Endothelial cell of hepatic sinusoid (primary cell): ENCODE measurements at regions not wholly inside any gene's neighbourhood (a gene's known extent, or its start where the extent isn't known, plus 50 kb on each side); places are given as distances from the start of the nearest gene placed in this dataset.
"Not testable (repeated sequence)": the region's sequence is repeated elsewhere in the genome, so short reads cannot be mapped to it uniquely, and the experiment has no call there.

ENCODE experiments used
- in situ Hi-C: cut with HindIII; loops from 2 replicates; pipeline ENCODE4 v1.10.0; 2017; ENCODE audit warnings: low sequenced_read_pairs

DNA sequence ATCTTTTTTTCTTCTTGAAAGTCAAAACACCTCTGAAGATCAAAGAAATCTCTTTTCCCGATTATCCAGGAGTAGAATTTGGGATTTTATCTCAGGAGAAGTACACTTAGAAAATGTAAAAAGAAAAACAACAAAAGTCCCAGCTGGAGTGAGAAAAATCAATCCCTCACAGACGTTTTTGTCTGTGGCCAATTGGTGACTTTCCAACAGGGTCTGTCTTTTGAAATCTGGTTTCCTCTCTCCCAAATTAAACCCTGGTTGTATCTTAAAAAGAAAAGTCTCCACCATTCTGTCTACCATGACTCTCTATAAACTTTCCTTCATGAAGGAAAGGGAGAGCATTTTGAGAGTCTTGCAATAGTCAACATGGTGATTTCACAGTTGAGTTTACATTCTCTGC, 88.1 kb downstream of the DACT1 start:
- in situ Hi-C loops: no loop called here

DNA sequence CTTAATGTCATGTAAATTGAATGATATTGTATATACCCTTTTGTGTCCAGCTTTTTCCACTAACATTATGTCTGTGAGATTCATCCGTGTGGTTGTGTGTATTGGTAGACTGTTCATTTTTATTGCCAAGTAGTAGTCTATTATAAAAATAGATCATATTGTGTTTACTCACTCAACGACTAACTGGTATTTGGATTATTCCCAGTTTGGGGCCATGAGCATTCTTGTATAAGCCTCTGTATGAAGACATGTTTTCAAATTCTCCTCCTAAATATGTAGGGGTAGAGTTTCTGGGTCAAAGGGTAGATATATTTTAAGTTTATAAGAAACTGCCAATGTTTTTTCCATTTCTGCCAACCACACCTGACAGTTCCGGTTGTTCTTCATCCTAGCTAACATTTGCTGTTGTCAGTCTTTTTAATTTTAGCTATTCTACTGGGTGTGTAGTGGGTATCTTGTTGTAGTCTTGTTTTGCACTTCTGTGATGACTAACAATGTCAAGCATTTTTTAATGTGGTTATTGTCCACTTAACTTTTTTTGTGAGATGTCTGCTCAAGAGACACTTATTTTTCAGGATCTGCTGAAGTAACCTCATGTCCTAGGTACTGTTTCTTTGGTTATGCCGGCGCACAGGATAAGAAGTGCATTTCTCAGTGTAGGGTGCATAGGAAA, 93.2 kb downstream of the DACT1 start:
- in situ Hi-C loops: no loop called here

DNA sequence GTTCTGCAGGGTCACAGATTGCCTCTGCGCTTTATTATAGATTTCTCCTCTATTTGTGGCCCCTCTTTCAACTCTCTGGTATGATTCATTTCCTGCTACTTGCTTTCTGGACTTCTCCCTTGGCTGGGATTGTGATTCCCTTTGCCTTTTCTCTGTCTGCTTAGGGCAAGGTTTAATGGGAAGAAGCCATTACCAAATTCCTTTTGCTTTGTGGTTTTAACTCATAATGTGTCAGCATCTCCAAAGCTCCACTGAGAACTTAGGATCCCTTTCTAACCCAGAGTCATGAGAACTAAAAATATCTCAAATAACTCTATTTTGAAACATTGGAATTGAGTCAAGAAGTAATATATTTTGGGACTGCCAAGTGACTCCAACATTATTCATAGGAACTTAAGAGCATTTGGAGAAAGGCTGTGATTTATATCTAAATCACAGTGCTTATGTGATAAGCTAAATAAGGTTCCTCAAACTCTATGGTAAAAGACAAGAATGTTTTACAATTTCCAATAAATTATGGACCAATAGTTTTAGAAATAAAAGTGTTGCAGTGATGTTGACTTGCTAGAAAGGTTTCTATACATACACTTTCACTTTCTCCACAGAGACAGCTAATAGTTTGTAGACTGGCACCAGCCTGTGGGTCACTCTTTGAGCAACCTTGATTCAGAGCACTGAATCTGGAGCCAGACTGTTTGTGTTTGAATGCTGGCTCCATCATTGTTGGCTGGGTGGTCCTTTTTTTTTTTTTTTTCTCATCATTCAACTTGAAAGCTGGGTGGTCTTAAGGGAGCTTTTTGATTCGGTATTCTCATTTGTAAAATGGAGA, 93.9 kb downstream of the DACT1 start:
- in situ Hi-C loops: no loop called here

DNA sequence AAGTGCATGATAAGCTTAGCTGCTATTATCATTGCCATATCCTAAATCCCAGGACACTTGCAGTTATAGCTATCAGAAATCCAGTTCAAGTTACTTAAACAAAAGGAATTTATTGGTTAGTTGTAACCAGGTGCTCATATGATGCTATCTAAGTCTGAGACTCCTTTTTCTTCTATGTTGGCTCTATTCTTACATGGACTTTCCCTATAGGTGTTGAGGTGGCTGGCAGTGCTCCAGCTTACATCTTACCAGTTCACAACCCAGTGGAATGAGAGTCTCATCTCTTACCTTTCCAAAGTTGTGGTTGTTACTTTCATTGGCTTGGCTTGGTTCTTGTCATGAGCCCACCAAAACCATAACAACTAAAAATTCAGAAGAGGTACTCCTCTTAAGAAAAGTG, 94.6 kb downstream of the DACT1 start:
- in situ Hi-C loops: no loop called here

DNA sequence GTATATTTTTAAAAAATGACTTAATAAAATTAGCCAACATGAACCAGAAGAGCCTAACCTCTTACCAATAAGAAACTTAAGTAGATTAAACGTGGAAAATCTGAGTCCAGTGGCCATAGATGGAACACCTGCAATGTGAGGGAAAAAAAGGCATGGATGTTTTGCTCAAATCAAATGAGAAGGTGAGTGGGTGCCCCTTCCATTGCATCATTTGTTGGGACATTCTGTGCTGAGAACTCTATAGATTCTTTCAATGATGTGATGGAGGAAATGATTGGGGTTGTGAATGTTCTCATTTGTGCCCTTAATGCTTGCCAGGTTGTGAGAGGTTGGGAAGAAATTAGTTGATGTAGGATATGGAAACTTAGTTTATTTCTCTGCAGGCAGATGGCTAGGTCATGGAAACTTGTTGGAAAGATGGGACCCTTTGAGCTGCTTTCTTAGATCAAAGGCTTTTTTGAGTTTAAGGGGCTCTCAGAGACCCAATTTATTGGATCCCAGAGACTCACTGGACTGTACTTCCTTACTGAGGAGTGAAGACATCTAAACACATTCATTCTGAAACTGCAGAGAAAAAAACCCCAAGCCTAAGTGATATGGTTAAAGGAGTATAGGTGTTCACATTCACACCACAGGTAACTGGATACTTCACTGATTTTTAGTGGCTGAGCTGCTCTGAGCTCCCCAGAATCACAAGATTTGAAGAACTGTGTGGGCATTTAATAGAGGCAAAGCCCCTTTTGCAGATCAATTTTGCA, 95.9 kb downstream of the DACT1 start:
- in situ Hi-C loops: no loop called here

- in situ Hi-C loops: loop anchor here (5.0 kb wide), 1 partner anchor 38 kb away; no protein-coding TSS in a partner anchor
These were observed 97.8 kb downstream of the DACT1 start for GRCh38 chr14:58735596-58735995.

- in situ Hi-C loops: loop anchor here (5.0 kb wide), 1 partner anchor 39 kb away; no protein-coding TSS in a partner anchor
These were observed 98.8 kb downstream of the DACT1 start for GRCh38 chr14:58736606-58737005.

- in situ Hi-C loops: loop anchor here (5.0 kb wide), 1 partner anchor 40 kb away; no protein-coding TSS in a partner anchor
These were observed 99.7 kb downstream of the DACT1 start for GRCh38 chr14:58737511-58737910.

DNA sequence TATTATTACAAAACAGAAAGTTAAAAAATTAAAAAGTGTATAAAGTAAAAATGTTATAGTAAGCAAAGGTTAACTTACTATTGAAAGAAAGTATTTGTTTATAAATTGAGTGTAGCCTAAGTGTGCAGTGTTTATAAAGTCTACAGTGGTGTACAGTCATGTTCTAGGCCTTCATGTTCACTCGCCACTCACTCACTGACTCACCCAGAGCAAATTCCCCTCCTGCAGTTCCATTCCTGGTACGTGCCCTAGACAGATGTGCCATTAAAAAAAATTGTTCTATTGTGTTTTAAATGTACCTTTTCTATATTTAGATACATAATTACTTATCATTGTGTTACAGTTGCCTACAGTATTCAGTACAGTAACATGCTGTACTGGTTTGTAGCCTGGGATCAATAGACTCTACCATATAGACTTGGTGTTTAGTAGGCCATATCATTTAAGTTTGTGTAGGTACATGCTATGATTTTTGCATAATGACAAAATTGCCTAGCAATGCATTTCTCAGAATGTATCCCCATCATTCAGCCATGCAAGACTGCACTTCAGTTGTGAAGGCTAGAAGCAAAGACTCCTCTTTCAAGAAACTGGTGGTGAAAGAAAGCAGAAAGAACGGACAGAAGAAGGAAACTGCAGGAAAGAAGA, 100.6 kb downstream of the DACT1 start:
- in situ Hi-C loops: loop anchor here (5.0 kb wide), 1 partner anchor 41 kb away; no protein-coding TSS in a partner anchor

DNA sequence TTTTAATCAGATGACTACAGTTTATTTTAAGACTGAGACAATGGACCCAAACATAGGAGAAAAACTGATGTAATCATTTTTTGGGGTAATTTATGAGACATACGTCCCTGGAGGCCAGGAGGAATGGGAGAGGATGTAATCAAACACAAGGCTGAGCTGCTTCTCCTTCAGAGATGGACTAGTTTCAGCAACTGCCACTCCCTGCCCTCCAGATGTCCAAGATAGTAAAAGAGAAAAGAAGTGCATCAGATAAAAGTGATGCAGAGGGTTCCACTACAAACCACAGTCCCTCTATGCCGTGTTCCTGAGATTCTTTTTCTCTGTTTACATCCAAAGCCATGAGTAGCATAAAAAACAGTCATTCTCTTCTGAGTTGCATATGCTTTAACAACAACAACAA, 101.1 kb downstream of the DACT1 start:
- in situ Hi-C loops: loop anchor here (5.0 kb wide), 1 partner anchor 42 kb away; no protein-coding TSS in a partner anchor

DNA sequence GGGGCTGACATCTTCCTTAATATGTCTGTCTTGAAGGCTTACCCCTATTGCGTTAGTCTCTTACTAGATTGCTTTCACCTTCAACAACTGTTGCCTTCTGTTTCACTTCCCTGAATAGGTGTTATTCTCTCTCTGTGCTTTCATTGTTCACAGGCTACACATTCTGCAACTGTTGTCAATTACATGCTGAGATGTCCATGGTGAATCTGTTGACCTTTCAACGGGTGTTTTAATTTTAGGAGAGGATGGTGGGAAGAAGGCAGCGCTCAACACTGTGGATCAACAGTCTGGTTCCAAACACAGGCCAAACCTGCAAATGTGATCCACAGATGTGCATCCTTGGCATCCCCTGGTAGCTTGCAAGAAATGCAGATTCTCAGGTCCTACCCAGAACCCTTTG, 101.9 kb downstream of the DACT1 start:
- in situ Hi-C loops: loop anchor here (5.0 kb wide), 2 partner anchors 42 to 83 kb away; no protein-coding TSS in a partner anchor

DNA sequence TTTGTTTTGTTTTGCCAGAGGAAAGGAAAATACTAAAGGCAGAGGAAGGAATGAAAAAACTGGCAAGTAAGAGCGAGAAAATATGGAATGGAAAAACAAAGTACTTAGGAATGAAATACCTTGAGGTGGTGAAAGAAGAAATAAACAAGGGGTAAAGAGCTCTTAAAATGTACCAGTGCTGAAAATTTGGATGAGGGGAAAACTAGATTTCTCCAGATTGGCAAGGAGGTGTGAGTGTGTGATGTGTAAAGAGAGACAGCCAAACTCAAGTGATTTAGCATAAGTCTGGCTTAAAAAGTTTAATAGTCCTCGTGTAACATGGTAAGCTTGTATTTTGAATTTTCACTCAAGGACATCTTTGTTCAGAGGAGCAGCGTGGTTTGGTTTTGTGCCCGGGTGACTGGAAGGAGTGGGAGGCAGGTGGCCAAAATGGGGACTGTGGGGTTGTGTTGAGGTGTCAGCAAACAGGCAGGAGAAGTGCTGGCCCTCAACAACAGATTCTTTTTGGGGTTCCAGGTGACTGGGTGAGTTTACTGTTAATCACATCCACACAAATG, 102.7 kb downstream of the DACT1 start:
- in situ Hi-C loops: loop anchor here (5.0 kb wide), 1 partner anchor 82 kb away; no protein-coding TSS in a partner anchor

- in situ Hi-C loops: loop anchor here (5.0 kb wide), 1 partner anchor 77 kb away; no protein-coding TSS in a partner anchor
These were observed 107.1 kb downstream of the DACT1 start for GRCh38 chr14:58744801-58745394.

GRCh38 chr14:58746261-58746660, 108.5 kb downstream of the DACT1 start:
- in situ Hi-C loops: no loop called here

GRCh38 chr14:58746701-58747100, 108.9 kb downstream of the DACT1 start:
- in situ Hi-C loops: no loop called here

DNA sequence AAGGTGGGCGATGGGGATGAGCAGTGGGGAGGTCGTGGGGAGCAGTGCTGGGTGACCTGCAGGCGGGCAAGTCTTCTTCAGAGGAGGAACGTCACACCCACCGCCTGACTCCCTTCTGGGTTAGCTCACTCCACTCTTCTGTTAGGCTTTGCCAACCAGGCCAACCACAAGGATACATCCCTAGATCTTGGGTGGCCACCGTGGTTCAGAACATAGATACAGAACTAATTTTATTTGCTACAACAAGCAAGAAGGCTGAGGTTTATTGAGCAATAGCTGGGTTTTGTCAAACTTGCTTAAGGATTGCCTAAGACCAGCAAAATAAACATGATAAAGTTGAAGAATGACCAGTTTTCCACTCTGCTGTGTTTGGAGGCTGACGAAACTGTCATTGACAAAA, 109.4 kb downstream of the DACT1 start:
- in situ Hi-C loops: no loop called here

DNA sequence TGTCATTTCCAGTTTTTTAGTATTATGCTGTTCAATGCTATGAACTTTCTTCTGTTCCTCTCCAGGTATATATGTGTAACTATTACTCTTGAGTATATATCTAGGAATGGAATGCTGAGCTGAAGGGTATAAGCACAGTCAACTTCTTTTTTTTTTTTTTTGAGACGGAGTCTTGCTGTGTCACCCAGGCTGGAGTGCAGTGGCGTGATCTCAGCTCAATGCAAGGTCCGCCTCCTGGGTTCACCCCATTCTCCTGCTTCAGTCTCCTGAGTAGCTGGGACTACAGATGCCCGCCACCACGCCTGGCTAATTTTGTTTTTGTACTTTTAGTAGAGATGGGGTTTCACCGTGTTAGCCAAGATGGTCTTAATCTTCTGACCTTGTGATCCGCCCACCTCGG, 110.5 kb downstream of the DACT1 start:
- in situ Hi-C loops: not testable (repeated sequence)

GRCh38 chr14:58749066-58749669, 111.4 kb downstream of the DACT1 start:
- in situ Hi-C loops: no loop called here
